ENCODE measurements at regions not wholly inside any gene's neighbourhood (a gene's known extent, or its start where the extent isn't known, plus 50 kb on each side); places are given as distances from the start of the nearest gene placed in this dataset.
A peak's percentile ranks its signal among the peaks of the same experiment; 100 is the strongest.

DNA sequence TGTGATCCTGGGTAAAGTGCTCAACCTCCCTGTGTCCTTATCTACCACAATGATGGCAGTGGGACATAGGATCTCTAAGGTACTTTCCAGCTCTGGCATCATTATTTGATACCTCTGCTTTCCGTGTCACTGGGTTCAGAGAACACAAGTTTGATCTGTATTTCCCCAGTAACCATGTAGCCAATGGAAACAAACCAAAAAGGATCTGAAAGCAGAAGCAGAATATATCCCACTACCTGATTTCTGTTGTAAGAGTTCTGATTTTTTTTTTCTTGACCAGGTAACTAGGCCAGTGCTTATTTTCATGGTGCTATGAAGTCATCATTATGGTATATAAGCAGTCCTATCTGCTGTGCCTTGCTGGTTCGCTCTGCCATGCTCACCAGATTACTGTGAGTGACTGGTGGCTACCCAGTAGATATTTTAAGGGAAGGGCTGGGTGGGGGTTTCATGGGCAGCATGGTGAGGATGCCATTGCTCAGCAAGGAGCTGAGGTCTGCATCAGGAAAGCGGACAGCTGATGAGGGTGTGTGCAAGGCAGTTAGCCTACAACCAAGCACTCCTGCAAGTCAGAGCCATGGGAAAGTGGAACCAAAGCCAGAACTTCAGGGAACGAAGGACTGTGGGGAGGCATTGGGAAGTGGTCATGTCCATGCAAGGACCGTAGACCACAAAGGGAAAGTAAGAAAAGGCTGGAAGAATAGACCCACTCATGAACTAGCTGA is 104.9 kb upstream of the EDEM3 start:
- DNase-seq (ENCODE audit: low read depth): no peak
- TF ChIP-seq, protein P1, sequence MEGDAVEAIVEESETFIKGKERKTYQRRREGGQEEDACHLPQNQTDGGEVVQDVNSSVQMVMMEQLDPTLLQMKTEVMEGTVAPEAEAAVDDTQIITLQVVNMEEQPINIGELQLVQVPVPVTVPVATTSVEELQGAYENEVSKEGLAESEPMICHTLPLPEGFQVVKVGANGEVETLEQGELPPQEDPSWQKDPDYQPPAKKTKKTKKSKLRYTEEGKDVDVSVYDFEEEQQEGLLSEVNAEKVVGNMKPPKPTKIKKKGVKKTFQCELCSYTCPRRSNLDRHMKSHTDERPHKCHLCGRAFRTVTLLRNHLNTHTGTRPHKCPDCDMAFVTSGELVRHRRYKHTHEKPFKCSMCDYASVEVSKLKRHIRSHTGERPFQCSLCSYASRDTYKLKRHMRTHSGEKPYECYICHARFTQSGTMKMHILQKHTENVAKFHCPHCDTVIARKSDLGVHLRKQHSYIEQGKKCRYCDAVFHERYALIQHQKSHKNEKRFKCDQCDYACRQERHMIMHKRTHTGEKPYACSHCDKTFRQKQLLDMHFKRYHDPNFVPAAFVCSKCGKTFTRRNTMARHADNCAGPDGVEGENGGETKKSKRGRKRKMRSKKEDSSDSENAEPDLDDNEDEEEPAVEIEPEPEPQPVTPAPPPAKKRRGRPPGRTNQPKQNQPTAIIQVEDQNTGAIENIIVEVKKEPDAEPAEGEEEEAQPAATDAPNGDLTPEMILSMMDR (IDR thresholded peaks at IDR 0.05; ENCODE audit: insufficient read depth, low read length): no peak
- H3K4me3 ChIP-seq (ENCODE audit: low read depth, low read length): no peak overlapping the region

DNA sequence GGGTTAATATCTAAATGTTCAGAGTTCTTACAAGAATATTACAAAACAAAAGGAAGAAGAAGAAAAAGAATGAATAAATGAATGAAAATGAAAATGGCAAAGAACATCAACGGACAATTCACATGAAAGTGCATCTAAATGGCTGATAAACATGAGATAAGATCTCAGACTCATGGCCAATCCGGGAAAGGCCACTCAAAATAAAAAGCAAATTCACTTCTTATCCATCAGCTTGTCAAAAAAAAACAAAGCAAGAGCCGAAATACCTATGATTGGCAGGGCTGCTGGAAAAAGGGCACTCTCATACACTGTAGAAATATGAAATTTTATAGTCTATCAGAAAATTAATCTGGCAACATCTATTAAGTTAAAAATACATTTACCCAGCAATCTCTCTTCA is 103.6 kb upstream of the EDEM3 start:
- TF ChIP-seq, protein P1 (IDR thresholded peaks at IDR 0.05; ENCODE audit: insufficient read depth, low read length): no peak
- DNase-seq (ENCODE audit: low read depth): no peak
- H3K4me3 ChIP-seq (ENCODE audit: low read depth, low read length): no peak overlapping the region

DNA sequence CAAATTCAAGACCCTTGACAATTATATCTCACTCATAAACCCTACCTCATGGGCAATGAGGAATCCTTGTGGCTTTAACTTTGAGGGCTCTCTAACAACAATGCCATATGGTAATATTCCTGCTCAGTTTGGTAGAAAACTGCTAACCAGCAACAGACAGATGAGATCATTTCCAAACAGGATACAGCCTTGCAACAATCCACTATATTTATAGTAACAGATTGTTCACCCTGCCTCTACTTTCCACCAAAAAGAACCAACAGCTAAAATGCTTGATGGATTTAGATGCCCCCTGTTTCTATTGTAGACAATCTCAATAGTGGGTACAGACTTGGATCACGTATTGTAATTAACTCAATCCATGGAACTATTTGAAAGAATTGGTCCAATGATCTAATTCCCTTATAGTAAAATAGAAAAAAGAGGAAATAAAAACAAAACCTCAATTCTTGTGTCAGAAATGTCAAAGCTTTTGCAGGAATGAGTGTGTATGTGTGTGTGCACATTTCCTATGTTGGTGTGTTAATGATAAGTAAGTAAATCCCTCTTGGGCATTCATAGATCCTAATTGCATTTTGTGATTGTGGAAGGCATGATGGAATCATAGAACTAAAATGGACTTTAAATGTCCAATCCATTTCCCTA is 100.0 kb upstream of the EDEM3 start:
- H3K4me3 ChIP-seq (ENCODE audit: low read depth, low read length): no peak overlapping the region
- peak; percentile 52 for DNase-seq (ENCODE audit: low read depth)
- TF ChIP-seq, protein P1 (IDR thresholded peaks at IDR 0.05; ENCODE audit: insufficient read depth, low read length): no peak

DNA sequence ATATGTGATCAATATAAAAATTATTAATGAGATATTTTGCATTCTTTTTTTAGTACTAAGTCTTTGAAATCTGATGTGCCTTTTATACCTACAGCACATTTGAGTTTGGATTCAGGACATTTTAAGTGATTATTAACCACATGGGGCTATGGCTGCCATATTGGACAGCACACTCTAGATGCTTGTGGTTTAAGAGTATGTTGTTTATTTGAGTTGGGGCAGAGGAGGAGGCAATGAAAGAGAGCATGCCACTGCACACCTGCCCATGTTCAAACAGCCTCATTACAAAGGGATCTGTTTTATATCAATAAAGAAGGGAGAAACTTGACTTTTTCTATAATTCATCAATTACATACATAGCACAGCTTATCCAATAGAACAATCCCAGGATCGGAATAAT is 99.4 kb upstream of the EDEM3 start:
- no peak overlapping the region for H3K4me3 ChIP-seq (ENCODE audit: low read depth, low read length)
- TF ChIP-seq, protein P1 (IDR thresholded peaks at IDR 0.05; ENCODE audit: insufficient read depth, low read length): no peak

DNA sequence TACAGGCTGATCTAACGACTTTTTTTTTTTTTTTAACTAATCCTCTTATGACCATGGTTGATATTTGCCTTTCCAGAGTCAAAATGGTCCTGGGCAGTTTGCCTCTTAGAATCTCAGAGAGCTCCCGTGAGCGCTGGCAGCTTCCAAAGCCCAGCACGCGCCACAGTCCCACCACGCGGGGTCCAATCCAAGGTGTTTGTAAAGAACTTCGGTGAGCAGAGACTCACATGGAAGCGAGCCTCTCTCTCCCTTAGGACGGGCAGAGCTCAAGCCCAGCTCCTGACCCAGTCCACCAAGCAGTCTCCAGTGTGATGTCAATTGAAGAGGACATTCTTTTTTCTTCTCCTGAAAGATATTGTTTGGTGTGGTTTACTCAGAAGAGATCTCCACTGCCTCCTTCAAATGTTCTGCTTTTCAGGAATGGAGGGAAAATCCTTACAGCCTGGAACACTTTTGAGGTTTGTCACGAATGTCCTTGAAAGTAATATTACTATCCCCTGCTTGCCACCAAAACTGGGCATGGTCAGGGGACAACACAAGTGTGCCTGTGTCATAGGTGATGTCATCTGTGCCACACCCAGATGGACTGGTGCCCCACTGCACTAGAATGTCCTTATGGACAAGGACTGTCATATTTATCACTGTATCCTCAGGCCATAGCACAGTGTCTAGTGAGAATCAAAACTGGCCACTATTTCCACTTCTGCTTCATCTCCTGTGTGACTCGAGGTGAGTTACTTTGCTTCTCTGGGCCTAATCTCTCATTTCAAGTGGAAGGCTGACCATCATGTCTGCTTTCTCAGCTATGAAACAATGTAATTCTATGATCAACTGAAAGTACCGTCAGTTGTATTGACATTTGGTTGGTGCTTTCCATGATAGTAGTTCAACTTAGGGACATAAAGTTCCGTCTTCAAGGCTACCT is 97.4 kb upstream of the EDEM3 start:
- H3K4me3 ChIP-seq (ENCODE audit: low read depth, low read length): no peak overlapping the region
- TF ChIP-seq, protein P1 (IDR thresholded peaks at IDR 0.05; ENCODE audit: insufficient read depth, low read length): no peak
- DNase-seq (ENCODE audit: low read depth): no peak

More for the DNA sequence above, 99.4 kb upstream of the EDEM3 start:
- no peak for DNase-seq (ENCODE audit: low read depth)

DNA sequence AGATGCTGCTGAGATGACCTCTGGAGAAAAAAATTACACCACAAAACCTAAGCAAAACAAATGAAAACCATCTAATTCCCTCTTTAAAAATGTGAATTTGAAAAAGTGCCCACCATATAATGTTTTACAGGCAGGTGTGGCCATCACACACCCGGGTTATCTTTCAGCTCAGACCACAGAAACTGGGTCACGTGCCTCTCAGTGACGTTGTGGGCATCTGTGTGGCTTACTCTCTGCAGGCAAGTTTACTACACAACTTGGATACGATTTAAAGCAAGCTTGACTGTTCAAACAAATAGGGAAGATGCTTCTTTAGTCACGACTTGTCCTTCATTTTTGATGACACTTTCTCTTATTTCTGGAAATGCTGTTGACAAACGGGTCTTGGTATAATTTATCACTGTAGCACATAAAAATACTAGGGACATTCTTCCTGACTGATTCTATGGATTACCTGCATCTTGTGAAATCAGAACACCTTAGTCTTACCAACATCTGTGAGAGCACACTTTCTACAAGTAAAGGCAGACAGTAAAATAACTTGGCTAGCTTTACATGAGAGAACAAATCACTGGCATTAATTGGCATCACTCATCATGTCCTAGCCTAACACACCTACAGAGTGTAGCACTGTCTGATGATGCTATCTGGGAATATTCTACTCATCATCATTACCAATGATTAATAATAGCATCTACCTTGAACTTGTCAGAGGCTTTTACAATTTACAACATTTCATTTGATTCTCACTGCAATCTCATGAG is 89.3 kb upstream of the EDEM3 start:
- TF ChIP-seq, protein P1 (IDR thresholded peaks at IDR 0.05; ENCODE audit: insufficient read depth, low read length): no peak
- DNase-seq (ENCODE audit: low read depth): no peak
- H3K4me3 ChIP-seq (ENCODE audit: low read depth, low read length): no peak overlapping the region

Measured in fibroblast of the aortic adventitia (primary cell).